ENCODE measurements at regions not wholly inside any gene's neighbourhood (a gene's known extent, or its start where the extent isn't known, plus 50 kb on each side); places are given as distances from the start of the nearest gene placed in this dataset.

DNA sequence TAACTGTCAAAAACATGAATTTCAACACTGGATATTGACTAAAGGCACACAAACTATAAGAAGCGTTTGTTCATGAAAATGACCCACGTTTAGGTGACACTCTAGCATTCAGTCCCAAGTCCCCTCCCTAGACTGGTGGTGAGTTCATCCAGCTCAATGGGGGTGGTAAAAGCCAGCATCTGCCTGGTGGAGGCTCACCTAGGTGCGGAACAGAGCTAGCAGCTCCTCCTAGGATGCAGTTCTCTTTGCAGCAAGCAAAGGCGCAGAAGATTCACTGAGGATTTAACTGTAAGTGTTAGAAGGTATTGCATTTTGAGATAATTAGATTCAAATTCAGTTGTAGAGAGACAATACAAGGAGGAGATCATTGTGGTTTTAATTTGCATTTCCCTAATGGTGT lies 87.6 kb downstream of the VSTM2A start:
- no peak for DNase-seq (ENCODE audit: low read depth)

DNA sequence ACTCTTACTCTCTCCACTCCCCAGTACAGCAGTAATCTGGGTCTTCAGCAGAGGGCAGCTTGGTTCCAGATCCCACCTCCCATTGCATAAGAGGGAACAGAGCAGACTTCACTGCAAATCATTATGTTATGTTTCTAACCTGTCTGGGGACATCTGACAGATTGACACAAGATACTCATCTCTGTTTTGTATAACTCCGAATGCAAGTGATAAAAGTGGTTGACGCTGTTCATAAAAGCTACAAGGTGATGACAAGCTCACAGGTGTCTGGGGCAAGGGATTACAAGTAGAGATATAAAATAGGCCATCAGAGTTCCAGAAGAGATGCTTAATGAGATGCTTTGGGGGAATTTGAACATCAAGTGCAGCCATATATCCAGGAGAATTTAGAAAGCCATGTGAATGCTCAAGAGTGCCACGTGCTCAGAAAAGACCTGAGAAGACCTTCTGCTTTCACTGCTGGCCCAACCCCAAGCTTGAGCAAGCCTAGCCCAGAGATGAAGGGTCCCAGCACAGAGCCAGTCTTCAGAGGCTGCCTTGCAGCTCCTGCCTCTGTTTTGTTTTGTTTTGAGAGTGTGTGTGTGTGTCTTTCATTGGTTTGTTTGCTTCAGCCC lies 80.6 kb downstream of the VSTM2A start:
- DNase-seq (ENCODE audit: low read depth) = no peak
